NT2/D1 (cell line): ENCODE measurements at regions not wholly inside any gene's neighbourhood (a gene's known extent, or its start where the extent isn't known, plus 50 kb on each side); places are given as distances from the start of the nearest gene placed in this dataset.

Source experiments
- SUZ12 ChIP-seq: IDR thresholded peaks from 2 replicates; pipeline ENCODE4 v1.6.1; 2011; ENCODE audit not compliant: insufficient read length, insufficient read depth; ENCODE audit errors: extremely low read depth
- YY1 ChIP-seq: IDR thresholded peaks from 2 replicates; pipeline ENCODE4 v1.6.1; 2011; ENCODE audit not compliant: insufficient read length, insufficient read depth
- ZNF274 ChIP-seq: IDR thresholded peaks from 2 replicates; pipeline ENCODE4 v1.6.1; 2011; ENCODE audit warnings: mild to moderate bottlenecking, low read depth, low read length

- TF ChIP-seq YY1 (no peak), SUZ12 (no peak), ZNF274 (no peak)
Measured at GRCh38 chr15:53841651-53842050, 82.2 kb upstream of the WDR72 start.
